T47D (cell line): ENCODE measurements at regions not wholly inside any gene's neighbourhood (a gene's known extent, or its start where the extent isn't known, plus 50 kb on each side); places are given as distances from the start of the nearest gene placed in this dataset.
A peak's percentile ranks its signal among the peaks of the same experiment; 100 is the strongest.
"Not testable (repeated sequence)": the region's sequence is repeated elsewhere in the genome, so short reads cannot be mapped to it uniquely, and the experiment has no call there.

Experiments used
- DNase-seq, 2 experiments: peaks; one replicate each; pipeline versions ENCODE4 v3.0.0 to v3.0.0-alpha.2; 2011 to 2012; ENCODE audit warnings: low read depth in 1 of 2, low spot score in 1 of 2
- JUND ChIP-seq: IDR thresholded peaks from 2 replicates; pipeline ENCODE4 v1.6.1; 2012; ENCODE audit warnings: low read depth
- in situ Hi-C: cut with HindIII; loops from 2 replicates; pipeline ENCODE4 v1.10.0; 2016; ENCODE audit warnings: low sequenced_read_pairs, low pct_unique_long_range_greater_than_20kb

GRCh38 chr7:109460296-109460695 lies 890.6 kb downstream of the DNAJB9 start:
- in situ Hi-C loops: no loop called here
- no peak for DNase-seq
- TF ChIP-seq JUND: no peak

- TF ChIP-seq JUND: no peak
- DNase-seq: no peak
- in situ Hi-C loops: no loop called here
Measured at GRCh38 chr7:109462171-109462570, 892.5 kb downstream of the DNAJB9 start.

GRCh38 chr7:109467729-109468128 lies 898.1 kb downstream of the DNAJB9 start:
- DNase-seq, in situ Hi-C loops: not testable (repeated sequence)

- in situ Hi-C loops: no loop called here
- no peak for TF ChIP-seq JUND
Measured at GRCh38 chr7:109473172-109473571, 903.5 kb downstream of the DNAJB9 start.

GRCh38 chr7:109476409-109476808 lies 906.7 kb downstream of the DNAJB9 start:
- TF ChIP-seq JUND: no peak
- in situ Hi-C loops: no loop called here
- DNase-seq: no peak

More at GRCh38 chr7:109473172-109473571, 903.5 kb downstream of the DNAJB9 start:
- no peak for DNase-seq

- DNase-seq: peak in 1 of 2 experiments; percentile 47
- in situ Hi-C loops: no loop called here
Measured at GRCh38 chr7:109479388-109479787, 909.7 kb downstream of the DNAJB9 start.

GRCh38 chr7:109490607-109491006 lies 920.9 kb downstream of the DNAJB9 start:
- in situ Hi-C loops, DNase-seq: not testable (repeated sequence)

More at GRCh38 chr7:109479388-109479787, 909.7 kb downstream of the DNAJB9 start:
- no peak for TF ChIP-seq JUND

GRCh38 chr7:109497053-109497452 lies 927.4 kb downstream of the DNAJB9 start:
- TF ChIP-seq JUND: no peak
- in situ Hi-C loops: no loop called here
- no peak for DNase-seq

- in situ Hi-C loops: no loop called here
- no peak for TF ChIP-seq JUND
- DNase-seq: no peak
Measured at GRCh38 chr7:109498131-109498530, 928.5 kb downstream of the DNAJB9 start.

GRCh38 chr7:109503421-109503820 lies 933.7 kb downstream of the DNAJB9 start:
- no peak for TF ChIP-seq JUND
- in situ Hi-C loops: no loop called here
- DNase-seq: no peak

- in situ Hi-C loops: no loop called here
- TF ChIP-seq JUND: no peak
- no peak for DNase-seq
Measured at GRCh38 chr7:109522585-109522984, 952.9 kb downstream of the DNAJB9 start.

- in situ Hi-C loops: no loop called here
- no peak for TF ChIP-seq JUND
Measured at GRCh38 chr7:109527833-109528232, 958.2 kb downstream of the DNAJB9 start.

GRCh38 chr7:109529712-109530111 lies 960.0 kb downstream of the DNAJB9 start:
- no peak for DNase-seq
- TF ChIP-seq JUND: no peak
- in situ Hi-C loops: no loop called here

More at GRCh38 chr7:109527833-109528232, 958.2 kb downstream of the DNAJB9 start:
- no peak for DNase-seq

GRCh38 chr7:109532262-109532992 lies 962.8 kb downstream of the DNAJB9 start:
- DNase-seq: no peak
- no peak for TF ChIP-seq JUND
- in situ Hi-C loops: no loop called here
